GM21737 (cell line): ENCODE measurements at regions not wholly inside any gene's neighbourhood (a gene's known extent, or its start where the extent isn't known, plus 50 kb on each side); places are given as distances from the start of the nearest gene placed in this dataset.

Source experiments
- ATAC-seq: cut with Tn5 transposase; IDR thresholded peaks from one replicate; pipeline ENCODE4 v1.9.1; 2021; ENCODE audit warnings: mild to moderate bottlenecking, moderate library complexity; ENCODE audit not compliant: unreplicated experiment

GRCh38 chr11:80655834-80656233 lies 1215.0 kb upstream of the TENM4 start:
- no peak for ATAC-seq

DNA sequence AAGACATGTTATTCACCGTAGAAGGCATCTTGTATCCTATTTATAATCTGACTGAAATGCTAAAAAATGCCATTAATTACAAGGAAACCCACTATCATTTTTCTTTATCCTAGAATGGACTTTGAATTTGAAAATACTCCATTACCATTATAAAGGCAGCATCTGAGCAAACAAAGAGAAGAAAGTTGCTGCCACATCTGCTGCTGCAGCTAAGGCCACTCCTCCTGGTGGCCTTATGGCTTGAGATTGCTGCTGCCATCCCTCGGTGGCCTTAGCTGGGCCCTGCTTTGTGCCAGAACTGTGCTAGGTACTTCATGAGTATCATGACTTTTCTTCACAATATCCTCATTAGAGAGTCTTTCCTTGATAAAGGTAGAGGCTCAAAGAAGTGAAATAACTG lies 1210.1 kb upstream of the TENM4 start:
- ATAC-seq = no peak

- no peak for ATAC-seq
Observed at GRCh38 chr11:80649186-80649585, 1208.4 kb upstream of the TENM4 start.

GRCh38 chr11:80638296-80638695 lies 1197.5 kb upstream of the TENM4 start:
- no peak for ATAC-seq

DNA sequence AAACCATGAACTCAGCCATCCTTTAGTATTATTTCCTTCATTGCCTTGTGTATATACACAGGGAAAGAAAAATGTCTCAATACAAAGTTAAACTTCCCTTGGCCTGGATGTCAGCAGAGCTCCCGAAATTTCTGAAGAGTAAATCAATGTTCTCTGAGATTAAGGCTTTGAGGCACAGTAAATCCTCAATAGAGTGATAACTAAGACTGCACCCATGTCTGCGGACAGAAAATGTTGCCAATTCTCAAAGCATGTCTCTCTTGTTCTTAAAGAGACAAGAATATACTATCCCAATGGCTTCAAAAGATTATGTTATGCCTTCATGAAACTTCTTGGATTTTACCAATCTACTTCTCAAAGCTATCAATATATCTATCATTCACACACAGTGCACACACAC lies 1196.7 kb upstream of the TENM4 start:
- no peak for ATAC-seq

GRCh38 chr11:80636999-80637398 lies 1196.2 kb upstream of the TENM4 start:
- ATAC-seq = no peak

DNA sequence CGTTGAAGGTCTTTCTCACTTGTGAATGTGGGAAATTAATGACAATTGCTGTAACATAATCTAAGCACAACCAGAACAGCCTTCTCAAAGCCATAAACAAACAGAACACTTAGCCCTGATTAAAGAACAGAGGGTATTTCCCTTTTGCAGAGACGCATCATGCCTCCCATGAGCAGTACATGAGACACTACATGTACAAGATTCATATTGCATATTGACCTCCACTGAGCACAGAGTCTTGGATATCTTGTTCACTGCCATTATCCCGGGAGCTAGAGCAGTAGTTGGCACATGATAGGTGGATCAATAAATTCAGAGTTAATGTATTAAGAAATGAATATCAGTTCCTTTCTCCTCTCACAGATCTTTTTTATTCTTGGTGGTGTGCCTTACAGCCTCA lies 1194.3 kb upstream of the TENM4 start:
- no peak for ATAC-seq

- ATAC-seq = no peak
Observed at GRCh38 chr11:80632691-80633090, 1191.9 kb upstream of the TENM4 start.

DNA sequence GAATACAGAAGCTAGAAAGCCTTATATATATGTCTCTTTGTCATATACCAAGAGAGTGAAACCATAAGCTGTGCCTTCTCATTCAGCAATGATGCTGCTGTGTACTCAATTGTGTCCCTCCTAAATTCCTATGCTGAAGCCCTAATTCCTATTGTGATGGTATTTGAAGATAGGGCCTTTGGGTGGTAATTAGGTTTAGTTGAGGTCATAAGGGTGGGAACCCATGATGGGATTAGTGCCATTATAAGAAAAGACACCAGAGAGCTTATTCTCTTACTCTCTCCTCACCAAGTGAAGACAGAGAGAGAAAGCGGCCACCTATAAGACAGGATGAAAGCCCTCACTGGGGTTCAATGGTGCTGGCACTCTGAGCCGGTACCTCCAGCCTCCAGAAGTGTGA lies 1191.3 kb upstream of the TENM4 start:
- no peak for ATAC-seq

- no peak for ATAC-seq
Observed at GRCh38 chr11:80629466-80629865, 1188.6 kb upstream of the TENM4 start.

GRCh38 chr11:80627364-80627763 lies 1186.5 kb upstream of the TENM4 start:
- ATAC-seq = no peak

GRCh38 chr11:80626721-80627120 lies 1185.9 kb upstream of the TENM4 start:
- ATAC-seq = no peak

- no peak for ATAC-seq
Observed at GRCh38 chr11:80625563-80625962, 1184.7 kb upstream of the TENM4 start.

DNA sequence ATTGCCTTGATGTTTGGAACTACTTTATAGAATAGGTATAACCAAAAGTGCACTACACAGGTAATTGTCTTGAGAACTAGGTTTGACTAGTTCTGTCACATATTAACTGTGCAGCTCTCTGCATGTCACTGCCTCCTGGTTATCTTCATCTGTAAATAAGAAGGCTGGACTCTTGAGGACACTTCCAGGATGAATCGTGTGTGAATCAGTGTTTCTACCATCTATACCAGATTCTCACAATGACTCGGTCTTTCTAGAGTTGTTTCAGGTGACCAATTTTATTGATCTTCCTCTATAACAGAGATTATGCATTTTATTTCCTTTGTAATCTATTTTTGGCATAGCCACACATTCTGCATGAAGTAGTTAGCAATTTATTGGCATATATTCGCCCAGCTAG lies 1181.0 kb upstream of the TENM4 start:
- no peak for ATAC-seq

GRCh38 chr11:80620867-80621266 lies 1180.0 kb upstream of the TENM4 start:
- ATAC-seq = no peak

- no peak for ATAC-seq
Observed at GRCh38 chr11:80617156-80617555, 1176.3 kb upstream of the TENM4 start.

- ATAC-seq = no peak
Observed at GRCh38 chr11:80616070-80616800, 1175.4 kb upstream of the TENM4 start.

- no peak for ATAC-seq
Observed at GRCh38 chr11:80613655-80614054, 1172.8 kb upstream of the TENM4 start.

DNA sequence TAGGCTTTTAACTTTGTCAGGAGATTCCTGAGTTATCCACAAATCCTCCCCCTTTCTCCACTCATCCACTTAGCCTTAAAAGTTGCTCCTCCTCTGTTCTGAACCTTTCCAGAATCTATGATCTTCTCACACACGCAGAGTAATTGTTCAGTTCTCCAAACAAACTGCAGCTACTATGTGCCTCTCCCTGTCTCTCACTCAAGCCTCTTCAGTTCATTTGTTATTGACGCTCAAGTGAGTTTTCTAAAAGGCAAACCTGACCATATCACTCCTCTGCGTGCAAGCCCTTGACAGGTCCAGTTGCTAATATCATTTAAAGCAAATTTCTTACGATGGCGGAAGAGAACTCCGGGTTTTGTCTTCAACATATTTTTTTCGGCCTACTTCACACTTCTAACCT lies 1169.7 kb upstream of the TENM4 start:
- ATAC-seq = no peak

GRCh38 chr11:80603472-80603871 lies 1162.6 kb upstream of the TENM4 start:
- ATAC-seq = no peak

GRCh38 chr11:80598905-80599304 lies 1158.1 kb upstream of the TENM4 start:
- no peak for ATAC-seq

DNA sequence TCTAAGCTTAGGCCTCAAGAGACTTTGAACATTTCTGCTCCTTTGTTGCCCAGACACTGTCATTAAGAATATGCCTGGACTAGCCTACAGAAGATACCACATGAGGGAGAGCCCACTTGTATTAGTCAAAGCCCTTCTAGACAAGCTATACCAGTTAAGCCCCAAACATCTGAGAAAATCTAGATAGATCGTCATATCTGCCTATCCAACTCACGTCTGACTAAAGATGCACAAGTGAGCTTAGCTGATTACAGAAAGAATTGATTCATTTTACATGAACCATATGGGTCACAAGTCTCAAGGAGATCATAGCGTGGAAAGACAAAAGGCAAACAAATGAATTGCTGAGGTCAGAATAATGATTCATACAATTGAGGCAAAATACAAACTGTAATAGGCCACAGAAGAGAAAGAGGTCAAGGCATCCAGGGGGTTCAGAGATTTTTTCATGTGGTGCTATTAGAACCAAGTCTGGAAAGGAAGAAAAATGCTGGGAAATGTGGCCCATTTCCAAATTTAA lies 1155.5 kb upstream of the TENM4 start:
- ATAC-seq = no peak

GRCh38 chr11:80595011-80595410 lies 1154.2 kb upstream of the TENM4 start:
- ATAC-seq = no peak
